SU-DHL-6 (cell line): ENCODE measurements at regions not wholly inside any gene's neighbourhood (a gene's known extent, or its start where the extent isn't known, plus 50 kb on each side); places are given as distances from the start of the nearest gene placed in this dataset.

Experiments
- EZH2phosphoT487 ChIP-seq: fragments of 200-600 bp; sonication (generic), shearing (Covaris generic); conservative IDR thresholded peaks from 2 replicates; pipeline ENCODE4 v1.6.1; 2018; ENCODE audit warnings: mild to moderate bottlenecking, antibody characterized with exemption, low read length, moderate library complexity, mixed read lengths
- TF ChIP-seq, protein P1 (sequence below): fragments of 200-600 bp; sonication (generic); IDR thresholded peaks from one replicate; pipeline ENCODE4 v1.5.1; 2017; ENCODE audit warnings: antibody characterized with exemption, mild to moderate bottlenecking, low read length, moderate library complexity; ENCODE audit not compliant: insufficient read depth, poor library complexity, severe bottlenecking

DNA sequence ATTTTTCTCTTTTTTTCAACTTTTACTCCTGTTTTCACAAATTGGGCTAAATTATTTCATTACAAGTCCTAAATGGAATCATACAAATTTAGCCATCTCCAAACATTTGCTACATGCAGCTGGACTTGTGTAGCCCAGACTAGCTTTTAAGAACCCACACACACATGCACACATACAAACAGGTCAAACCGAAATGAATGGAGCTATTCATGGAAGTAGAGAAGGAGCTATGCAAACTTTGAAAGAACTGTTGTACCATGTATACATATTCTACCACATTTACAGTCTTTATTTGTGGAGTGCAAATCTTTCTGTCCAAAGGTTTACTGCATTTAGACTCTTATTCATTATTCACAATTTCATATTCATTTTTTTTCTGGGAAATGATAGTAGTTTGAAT, 189.1 kb upstream of the RNPC3 start:
- TF ChIP-seq, protein P1, sequence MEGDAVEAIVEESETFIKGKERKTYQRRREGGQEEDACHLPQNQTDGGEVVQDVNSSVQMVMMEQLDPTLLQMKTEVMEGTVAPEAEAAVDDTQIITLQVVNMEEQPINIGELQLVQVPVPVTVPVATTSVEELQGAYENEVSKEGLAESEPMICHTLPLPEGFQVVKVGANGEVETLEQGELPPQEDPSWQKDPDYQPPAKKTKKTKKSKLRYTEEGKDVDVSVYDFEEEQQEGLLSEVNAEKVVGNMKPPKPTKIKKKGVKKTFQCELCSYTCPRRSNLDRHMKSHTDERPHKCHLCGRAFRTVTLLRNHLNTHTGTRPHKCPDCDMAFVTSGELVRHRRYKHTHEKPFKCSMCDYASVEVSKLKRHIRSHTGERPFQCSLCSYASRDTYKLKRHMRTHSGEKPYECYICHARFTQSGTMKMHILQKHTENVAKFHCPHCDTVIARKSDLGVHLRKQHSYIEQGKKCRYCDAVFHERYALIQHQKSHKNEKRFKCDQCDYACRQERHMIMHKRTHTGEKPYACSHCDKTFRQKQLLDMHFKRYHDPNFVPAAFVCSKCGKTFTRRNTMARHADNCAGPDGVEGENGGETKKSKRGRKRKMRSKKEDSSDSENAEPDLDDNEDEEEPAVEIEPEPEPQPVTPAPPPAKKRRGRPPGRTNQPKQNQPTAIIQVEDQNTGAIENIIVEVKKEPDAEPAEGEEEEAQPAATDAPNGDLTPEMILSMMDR: no peak
- TF ChIP-seq EZH2phosphoT487: no peak
